K562 (cell line): ENCODE measurements at regions not wholly inside any gene's neighbourhood (a gene's known extent, or its start where the extent isn't known, plus 50 kb on each side); places are given as distances from the start of the nearest gene placed in this dataset.

ENCODE experiments used
- ATAC-seq: fragments of 200-7000 bp; cut with Tn5 transposase; 3 replicates; pipeline ENCODE4 v1.9.1; 2020; ENCODE audit warnings: moderate library complexity
- BruUV-seq: library from RNA; stranded (reverse); fragments of 400-500 nt; replicated peaks from 2 replicates; lab custom pipeline; 2021; lab: Mats Ljungman, UMichigan
- CTCF ChIA-PET: fragments of 300-600 bp; formaldehyde crosslinking; extraction: SDS; loops from one replicate; lab custom pipeline; 2021; ENCODE audit warnings: low intra/inter-chr PET ratio; lab: Yijun Ruan, JAX
- POLR2A ChIA-PET: fragments of 300-600, 350-650 bp; sonication (Branson Sonifier 250); formaldehyde crosslinking; extraction: SDS; loops from one replicate; lab custom pipeline; 2021; ENCODE audit warnings: antibody characterized with exemption, inconsistent platforms; lab: Yijun Ruan, JAX
- DNase-seq, 4 experiments: peaks; one replicate each; pipeline versions ENCODE4 v3.0.0 to v3.0.0-alpha.2; 2011 to 2018; ENCODE audit warnings: low spot score in 3 of 4, mixed read lengths in 3 of 4; ENCODE audit errors: extremely low read depth in 1 of 4
- FAIRE-seq: peaks from 2 replicates; lab custom pipeline; 2011; peaks lifted over from hg19 to GRCh38; lab: Jason Lieb, UNC
- H2AFZ ChIP-seq: 2 replicates; pipeline ENCODE4 v1.6.0; 2011; ENCODE audit warnings: low read depth, low read length, control low read depth, inconsistent platforms
- H3K27ac ChIP-seq: fragments of 200-600 bp; 3 replicates; pipeline ENCODE4 v1.8.0; 2011; ENCODE audit warnings: low read depth, mild to moderate bottlenecking, control low read depth, inconsistent platforms, low read length, moderate library complexity, mixed read lengths; ENCODE audit errors: extremely low read depth
- H3K27me3 ChIP-seq, 2 experiments: fragments of 300-600 bp in 1 of 2; 2 replicates in 1 of 2; 3 replicates in 1 of 2; pipeline versions ENCODE4 v1.6.0 to v1.8.0; 2011; ENCODE audit warnings: inconsistent platforms in 2 of 2, low read length in 2 of 2, mild to moderate bottlenecking in 1 of 2, mixed read lengths in 1 of 2, moderate library complexity in 1 of 2; ENCODE audit not compliant: control insufficient read depth in 2 of 2, insufficient read depth in 2 of 2
- H3K36me3 ChIP-seq: fragments of 300-600 bp; 3 replicates; pipeline ENCODE4 v1.8.0; 2011; ENCODE audit warnings: mild to moderate bottlenecking, low read length, inconsistent platforms; ENCODE audit not compliant: control insufficient read depth, insufficient read depth
- H3K4me1 ChIP-seq, 2 experiments: fragments of 200-600 bp in 1 of 2; replicated peaks in 1 of 2; 2 replicates in 1 of 2; 3 replicates in 1 of 2; pipeline versions ENCODE4 v1.5.1 to v1.8.0; 2011; ENCODE audit warnings: inconsistent platforms in 2 of 2, low read length in 2 of 2, mild to moderate bottlenecking in 1 of 2, mixed read lengths in 1 of 2, moderate library complexity in 1 of 2; ENCODE audit not compliant: control insufficient read depth in 2 of 2, insufficient read depth in 2 of 2
- H3K4me2 ChIP-seq: 2 replicates; pipeline ENCODE4 v1.6.1; 2011; ENCODE audit warnings: low read length, control low read depth, inconsistent platforms, mixed read lengths; ENCODE audit not compliant: insufficient read depth
- H3K4me3 ChIP-seq: fragments of 200-600 bp; sonication (generic), shearing (Covaris generic); 2 replicates; pipeline ENCODE4 v1.5.1; 2016; ENCODE audit warnings: control low read depth, inconsistent platforms
- H3K79me2 ChIP-seq: fragments of 200-600 bp; 3 replicates; pipeline ENCODE4 v1.8.0; 2011; ENCODE audit warnings: low read length, inconsistent platforms; ENCODE audit not compliant: control insufficient read depth, insufficient read depth
- H3K9ac ChIP-seq, 2 experiments: 2 replicates each; pipeline versions ENCODE4 v1.6.0 to v1.6.1; 2011; ENCODE audit warnings: low read depth in 2 of 2, low read length in 2 of 2, control low read depth in 1 of 2, inconsistent platforms in 1 of 2, mild to moderate bottlenecking in 1 of 2, mixed read lengths in 1 of 2; ENCODE audit not compliant: insufficient read depth in 1 of 2
- H3K9me1 ChIP-seq: one replicate; pipeline ENCODE4 v1.6.0; 2011; ENCODE audit warnings: inconsistent platforms, mild to moderate bottlenecking, low read length, moderate library complexity; ENCODE audit not compliant: control insufficient read depth, insufficient read depth
- H3K9me3 ChIP-seq: replicated peaks from 2 replicates; pipeline ENCODE4 v1.5.1; 2011; ENCODE audit warnings: low read depth, low read length, inconsistent platforms; ENCODE audit not compliant: control insufficient read depth, insufficient read depth
- H4K20me1 ChIP-seq: replicated peaks from 2 replicates; pipeline ENCODE4 v1.6.1; 2011; ENCODE audit warnings: low read length, inconsistent platforms, mixed read lengths; ENCODE audit not compliant: control insufficient read depth, insufficient read depth
- CEBPG ChIP-seq, 3 experiments: fragments of 200-800 bp in 1 of 3; sonication (Bioruptor generic) in 1 of 3; sonication (generic) in 1 of 3; formaldehyde crosslinking in 1 of 3; IDR thresholded peaks in 2 of 3; conservative IDR thresholded peaks in 1 of 3; 2 replicates each; pipeline versions ENCODE4 v1.6.1 to v1.8.0; 2016 to 2022; ENCODE audit warnings: missing compliant biosample characterization in 2 of 3, missing genetic modification characterization in 2 of 3, mild to moderate bottlenecking in 1 of 3, missing genetic modification reagents in 1 of 3
- HDAC6 ChIP-seq: IDR thresholded peaks from 2 replicates; pipeline ENCODE4 v1.6.1; 2012; ENCODE audit warnings: low read depth, mild to moderate bottlenecking, control low read depth, inconsistent platforms, low read length, moderate library complexity
- MCM7 ChIP-seq, 2 experiments: fragments of 450-650 bp; IDR thresholded peaks; 2 replicates each; pipeline ENCODE4 v1.6.1; 2016 to 2018
- NEUROD1 ChIP-seq: fragments of 150-350 bp; IDR thresholded peaks from 2 replicates; pipeline ENCODE4 v1.6.1; 2014; ENCODE audit warnings: borderline replicate concordance, low read length, low read depth; ENCODE audit not compliant: partially characterized antibody
- SMAD4 ChIP-seq: fragments of 250-450 bp; sonication (Bioruptor Pico); conservative IDR thresholded peaks from 2 replicates; pipeline ENCODE4 v1.8.0; 2021; ENCODE audit warnings: inconsistent platforms, mild to moderate bottlenecking, moderate library complexity
- SRSF7 ChIP-seq: fragments of 200-400 bp; formaldehyde crosslinking; optimal IDR thresholded peaks from 2 replicates; pipeline ENCODE3; 2017; ENCODE audit warnings: mild to moderate bottlenecking, low read depth, low read length
- TFAM ChIP-seq: fragments of 250-450 bp; sonication (Bioruptor Pico); conservative IDR thresholded peaks from 2 replicates; pipeline ENCODE4 v1.5.0; 2021; ENCODE audit warnings: mild to moderate bottlenecking, moderate library complexity
- YY1 ChIP-seq, 3 experiments: IDR thresholded peaks; 2 replicates each; pipeline ENCODE4 v1.6.1; 2011; ENCODE audit warnings: low read length in 2 of 3, mild to moderate bottlenecking in 2 of 3, moderate library complexity in 2 of 3, borderline replicate concordance in 1 of 3, control low read depth in 1 of 3, low read depth in 1 of 3; ENCODE audit not compliant: insufficient read depth in 3 of 3, insufficient replicate concordance in 2 of 3, control insufficient read depth in 1 of 3, insufficient read length in 1 of 3; ENCODE audit errors: extremely low read depth in 1 of 3
- ZC3H11A ChIP-seq: IDR thresholded peaks from 2 replicates; pipeline ENCODE4 v1.6.1; 2012; ENCODE audit warnings: low read depth, low read length, improper control_type of control experiment
- ZNF282 ChIP-seq: sonication (generic); formaldehyde crosslinking; IDR thresholded peaks from 2 replicates; pipeline ENCODE4 v1.8.1; 2023; ENCODE audit warnings: missing genetic modification reagents
- ZNF444 ChIP-seq: fragments of 250-450 bp; sonication (Bioruptor Pico); IDR thresholded peaks from 2 replicates; pipeline ENCODE4 v1.4.0; 2020; ENCODE audit warnings: mild to moderate bottlenecking, moderate library complexity
- WGBS: fragments of 100-300 bp; shearing (Covaris generic); methylation state at CpG from one replicate; pipeline ENCODE4 v1.1.6; 2016; ENCODE audit warnings: low coverage, mixed read lengths; ENCODE audit not compliant: insufficient coverage; ENCODE audit errors: missing lambda C conversion rate; 5-methylcytosine and 5-hydroxymethylcytosine counted together
- in situ Hi-C: fragments of 300-500 bp; cut with MboI; formaldehyde crosslinking; loops from 4 replicates; pipeline ENCODE4 v1.15.0; 2018; ENCODE audit warnings: inconsistent platforms, mixed read lengths
- intact Hi-C: fragments of 100-400 bp; cut with micrococcal nuclease; formaldehyde crosslinking; loops from 2 replicates; pipeline ENCODE4 v1.14.2; 2022
- TF ChIP-seq, protein P1 (sequence below): fragments of 450-650 bp; formaldehyde crosslinking; IDR thresholded peaks from 2 replicates; pipeline ENCODE4 v1.4.0; 2020; ENCODE audit warnings: mild to moderate bottlenecking, mixed read lengths
- TF ChIP-seq, protein P2 (sequence below), 2 experiments: fragments of 200-800 bp in 1 of 2; sonication (Bioruptor generic) in 1 of 2; sonication (generic) in 1 of 2; formaldehyde crosslinking in 1 of 2; IDR thresholded peaks in 1 of 2; conservative IDR thresholded peaks in 1 of 2; 2 replicates each; pipeline versions ENCODE4 v1.5.0 to v1.6.1; 2016 to 2020; ENCODE audit warnings: missing compliant biosample characterization in 1 of 2, missing genetic modification characterization in 1 of 2, missing genetic modification reagents in 1 of 2
- TF ChIP-seq, protein P3 (sequence below): sonication (generic); formaldehyde crosslinking; IDR thresholded peaks from 2 replicates; pipeline ENCODE4 v1.8.0; 2022; ENCODE audit warnings: missing genetic modification reagents, mild to moderate bottlenecking, borderline replicate concordance

DNA sequence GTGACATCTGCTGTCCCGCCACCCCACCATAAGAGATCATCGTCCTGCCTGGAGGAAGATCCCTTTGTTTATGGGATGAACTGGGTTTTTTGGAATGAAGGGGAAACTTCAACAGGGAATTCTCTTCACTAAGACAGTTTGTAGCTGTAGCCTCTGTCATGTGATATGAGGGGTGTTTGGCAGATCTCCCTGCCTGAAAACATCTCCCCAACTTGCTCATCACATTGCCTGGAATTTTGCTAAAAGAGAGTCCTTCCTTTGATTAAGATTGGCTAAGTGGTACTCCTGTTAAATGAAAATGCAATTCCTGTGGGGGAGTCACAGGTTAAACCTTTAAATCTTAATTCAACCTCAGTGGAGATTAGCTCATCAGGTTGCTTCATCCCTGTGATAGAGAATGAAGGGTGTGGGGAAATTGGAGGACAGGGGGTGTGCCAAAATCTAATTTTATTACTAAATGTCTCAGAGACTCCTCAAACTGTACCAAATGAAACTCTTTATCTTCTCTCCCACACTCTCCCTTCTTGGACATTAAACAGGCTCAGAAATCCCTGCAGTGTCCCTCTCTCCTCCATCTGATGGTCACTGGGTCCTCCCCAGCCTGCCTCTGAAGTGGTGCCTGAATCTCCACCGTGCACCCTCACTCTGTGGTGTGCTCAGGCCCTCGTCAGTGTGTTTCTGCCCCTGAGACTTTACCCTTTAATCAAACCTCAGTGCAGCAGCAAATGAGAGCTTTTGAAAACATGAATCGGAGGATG is 54.8 kb downstream of the IER5 start:
- Histone ChIP-seq H3K9me1 (no peaks in the 10 kb centered on the region), H3K79me2 (no peaks in the 10 kb centered on the region), H3K27me3 (no peaks in the 10 kb centered on the region), H3K4me1 (peaks cover 19 to 28% of the 10 kb centered on the region in 2 experiments), H3K4me3 (no peak overlapping the region), H3K36me3 (no peaks in the 10 kb centered on the region), H4K20me1 (no peaks in the 10 kb centered on the region), H3K4me2 (no peak overlapping the region), H2AFZ (no peak overlapping the region), H3K9ac (no peak overlapping the region), H3K27ac (no peak overlapping the region), H3K9me3 (no peaks in the 10 kb centered on the region)
- intact Hi-C loops (loop anchor here (5.0 kb wide), 1 partner anchor 626 kb away; no protein-coding TSS in a partner anchor), in situ Hi-C loops (loop anchor here (5.0 kb wide), 3 partner anchors 61 to 641 kb away; partner anchors contain the start of gene ACBD6)
- TF ChIP-seq, protein P1, sequence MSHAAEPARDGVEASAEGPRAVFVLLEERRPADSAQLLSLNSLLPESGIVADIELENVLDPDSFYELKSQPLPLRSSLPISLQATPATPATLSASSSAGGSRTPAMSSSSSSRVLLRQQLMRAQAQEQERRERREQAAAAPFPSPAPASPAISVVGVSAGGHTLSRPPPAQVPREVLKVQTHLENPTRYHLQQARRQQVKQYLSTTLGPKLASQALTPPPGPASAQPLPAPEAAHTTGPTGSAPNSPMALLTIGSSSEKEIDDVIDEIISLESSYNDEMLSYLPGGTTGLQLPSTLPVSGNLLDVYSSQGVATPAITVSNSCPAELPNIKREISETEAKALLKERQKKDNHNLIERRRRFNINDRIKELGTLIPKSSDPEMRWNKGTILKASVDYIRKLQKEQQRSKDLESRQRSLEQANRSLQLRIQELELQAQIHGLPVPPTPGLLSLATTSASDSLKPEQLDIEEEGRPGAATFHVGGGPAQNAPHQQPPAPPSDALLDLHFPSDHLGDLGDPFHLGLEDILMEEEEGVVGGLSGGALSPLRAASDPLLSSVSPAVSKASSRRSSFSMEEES (CRISPR knock-in tag): peak; percentile 6; the same call in 1 of the 2 replicates
- TF ChIP-seq, protein P2, sequence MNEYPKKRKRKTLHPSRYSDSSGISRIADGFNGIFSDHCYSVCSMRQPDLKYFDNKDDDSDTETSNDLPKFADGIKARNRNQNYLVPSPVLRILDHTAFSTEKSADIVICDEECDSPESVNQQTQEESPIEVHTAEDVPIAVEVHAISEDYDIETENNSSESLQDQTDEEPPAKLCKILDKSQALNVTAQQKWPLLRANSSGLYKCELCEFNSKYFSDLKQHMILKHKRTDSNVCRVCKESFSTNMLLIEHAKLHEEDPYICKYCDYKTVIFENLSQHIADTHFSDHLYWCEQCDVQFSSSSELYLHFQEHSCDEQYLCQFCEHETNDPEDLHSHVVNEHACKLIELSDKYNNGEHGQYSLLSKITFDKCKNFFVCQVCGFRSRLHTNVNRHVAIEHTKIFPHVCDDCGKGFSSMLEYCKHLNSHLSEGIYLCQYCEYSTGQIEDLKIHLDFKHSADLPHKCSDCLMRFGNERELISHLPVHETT (CRISPR knock-in tag; conservative IDR thresholded peaks at IDR 0.05 in 1 of 2, IDR thresholded peaks at IDR 0.05 in 1 of 2): no peak
- no peak for TF ChIP-seq CEBPG (CRISPR knock-in tag; IDR thresholded peaks at IDR 0.05)
- peak in 1 of 2 experiments; percentile 22; a peak in 1 of 4 replicates for TF ChIP-seq CEBPG (tag; conservative IDR thresholded peaks at IDR 0.05 in 1 of 2, IDR thresholded peaks at IDR 0.05 in 1 of 2)
- no peak for TF ChIP-seq MCM7 (IDR thresholded peaks at IDR 0.05)
- no peak for TF ChIP-seq TFAM (CRISPR knock-in tag)
- no peak for TF ChIP-seq SMAD4 (CRISPR knock-in tag)
- TF ChIP-seq, protein P3, sequence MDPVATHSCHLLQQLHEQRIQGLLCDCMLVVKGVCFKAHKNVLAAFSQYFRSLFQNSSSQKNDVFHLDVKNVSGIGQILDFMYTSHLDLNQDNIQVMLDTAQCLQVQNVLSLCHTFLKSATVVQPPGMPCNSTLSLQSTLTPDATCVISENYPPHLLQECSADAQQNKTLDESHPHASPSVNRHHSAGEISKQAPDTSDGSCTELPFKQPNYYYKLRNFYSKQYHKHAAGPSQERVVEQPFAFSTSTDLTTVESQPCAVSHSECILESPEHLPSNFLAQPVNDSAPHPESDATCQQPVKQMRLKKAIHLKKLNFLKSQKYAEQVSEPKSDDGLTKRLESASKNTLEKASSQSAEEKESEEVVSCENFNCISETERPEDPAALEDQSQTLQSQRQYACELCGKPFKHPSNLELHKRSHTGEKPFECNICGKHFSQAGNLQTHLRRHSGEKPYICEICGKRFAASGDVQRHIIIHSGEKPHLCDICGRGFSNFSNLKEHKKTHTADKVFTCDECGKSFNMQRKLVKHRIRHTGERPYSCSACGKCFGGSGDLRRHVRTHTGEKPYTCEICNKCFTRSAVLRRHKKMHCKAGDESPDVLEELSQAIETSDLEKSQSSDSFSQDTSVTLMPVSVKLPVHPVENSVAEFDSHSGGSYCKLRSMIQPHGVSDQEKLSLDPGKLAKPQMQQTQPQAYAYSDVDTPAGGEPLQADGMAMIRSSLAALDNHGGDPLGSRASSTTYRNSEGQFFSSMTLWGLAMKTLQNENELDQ (CRISPR knock-in tag): no peak
- no peak for TF ChIP-seq NEUROD1
- TF ChIP-seq HDAC6: no peak
- no peak for TF ChIP-seq ZNF444 (CRISPR knock-in tag)
- TF ChIP-seq YY1 (IDR thresholded peaks at IDR 0.05; ENCODE audit: borderline replicate concordance in 1 of 3, control insufficient read depth in 1 of 3, extremely low read depth in 1 of 3, insufficient read depth in 3 of 3, insufficient read length in 1 of 3, insufficient replicate concordance in 2 of 3, low read depth in 1 of 3, low read length in 2 of 3): no peak
- TF ChIP-seq ZNF282: no peak
- TF ChIP-seq ZC3H11A: no peak
- TF ChIP-seq SRSF7: no peak
- FAIRE-seq (no peak), DNase-seq (no peak), ATAC-seq (no peak)
- POLR2A ChIA-PET: interaction anchor here (0.6 to 5.6 kb wide), 7 partner anchors 10 to 625 kb away, joined by 3 to 52 read pairs (median 3); no protein-coding TSS in a partner anchor
- no TSS peak for BruUV-seq
- 22% methylated on average over 5 of the region's 5 CpGs for WGBS
- CTCF ChIA-PET: interaction anchor here (0.5 to 3.1 kb wide), 9 partner anchors 56 to 616 kb away, joined by 3 to 22 read pairs (median 5); no protein-coding TSS in a partner anchor
